ENCODE measurements at regions not wholly inside any gene's neighbourhood (a gene's known extent, or its start where the extent isn't known, plus 50 kb on each side); places are given as distances from the start of the nearest gene placed in this dataset.
"Not testable (repeated sequence)": the region's sequence is repeated elsewhere in the genome, so short reads cannot be mapped to it uniquely, and the experiment has no call there.

DNA sequence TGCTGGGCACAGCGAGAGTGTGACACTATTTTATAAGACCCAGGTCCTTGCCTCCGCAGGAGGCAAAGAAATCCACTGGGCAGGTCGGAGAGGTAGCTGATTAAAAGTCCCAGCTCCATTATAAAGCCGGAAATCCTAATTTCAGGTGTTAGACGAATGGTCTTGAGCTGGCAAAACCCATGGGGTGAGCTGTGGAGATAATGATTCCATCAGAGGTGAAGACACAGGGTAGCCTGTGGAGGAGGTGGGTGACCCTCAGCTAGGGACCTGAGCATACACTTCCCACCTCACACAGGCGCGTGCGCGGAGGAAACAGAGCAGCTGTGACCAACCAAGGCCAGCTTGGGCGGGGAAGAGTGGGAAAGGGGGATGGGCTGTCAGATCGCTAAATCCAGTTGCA is 201.7 kb upstream of the CXCR4 start:
- no peak for DNase-seq

DNA sequence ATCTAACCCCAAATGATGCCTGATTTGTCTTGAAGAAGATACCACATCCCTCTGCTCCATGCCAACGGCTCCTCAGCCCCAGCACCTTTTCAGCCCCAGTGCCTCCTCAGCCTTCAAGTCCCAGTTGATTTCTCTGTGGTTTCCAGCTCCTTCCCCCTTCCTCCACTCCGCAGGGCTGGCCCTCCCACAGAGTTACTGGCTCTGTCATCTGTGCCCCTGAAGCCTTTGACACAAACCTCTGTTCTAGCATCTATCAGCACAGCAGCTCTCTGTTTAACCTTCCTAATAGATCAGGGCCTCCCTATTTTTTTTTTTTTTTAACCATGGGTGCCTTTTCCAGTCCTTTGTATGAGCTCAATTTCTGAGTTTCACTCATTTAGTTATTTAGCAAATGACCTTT is 201.3 kb upstream of the CXCR4 start:
- peak; percentile 65 for DNase-seq

DNA sequence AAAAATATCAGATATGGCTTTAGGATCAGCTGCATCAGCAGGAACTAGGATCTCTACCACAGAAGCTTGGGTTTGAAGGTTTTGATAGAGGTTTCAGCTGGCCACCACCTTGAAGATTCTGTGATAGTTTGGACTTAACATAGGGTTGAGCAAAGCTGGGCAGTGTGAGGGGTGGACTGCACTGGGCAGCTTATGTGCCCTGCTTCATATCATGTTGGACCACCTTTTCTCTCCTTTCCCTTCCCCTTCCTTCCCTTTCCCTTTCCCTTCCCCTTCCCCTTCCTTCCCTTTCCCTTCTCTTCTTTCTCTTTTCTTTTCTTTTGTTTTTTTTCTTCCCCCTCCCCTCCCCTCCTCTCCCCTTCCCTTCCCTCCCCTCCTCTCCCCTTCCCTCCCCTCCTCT is 196.3 kb upstream of the CXCR4 start:
- no peak for DNase-seq

DNA sequence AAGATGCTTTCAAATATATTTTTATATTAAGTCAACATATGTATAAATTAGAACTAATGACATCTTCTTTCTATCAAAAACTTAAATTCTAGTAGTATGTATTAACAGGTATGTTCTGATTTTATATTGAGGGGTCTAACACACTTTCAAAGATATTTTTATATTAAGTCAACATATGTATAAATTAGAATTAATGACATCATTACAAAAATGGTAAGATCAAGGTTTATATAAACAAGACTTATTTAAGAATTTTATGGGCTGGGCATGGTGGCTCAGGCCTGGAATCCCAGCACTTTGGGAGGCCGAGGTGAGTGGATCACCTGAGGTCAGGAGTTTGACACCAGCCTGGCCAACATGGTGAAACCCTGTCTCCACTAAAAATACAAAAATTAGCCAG is 194.6 kb upstream of the CXCR4 start:
- not testable (repeated sequence) for DNase-seq

DNA sequence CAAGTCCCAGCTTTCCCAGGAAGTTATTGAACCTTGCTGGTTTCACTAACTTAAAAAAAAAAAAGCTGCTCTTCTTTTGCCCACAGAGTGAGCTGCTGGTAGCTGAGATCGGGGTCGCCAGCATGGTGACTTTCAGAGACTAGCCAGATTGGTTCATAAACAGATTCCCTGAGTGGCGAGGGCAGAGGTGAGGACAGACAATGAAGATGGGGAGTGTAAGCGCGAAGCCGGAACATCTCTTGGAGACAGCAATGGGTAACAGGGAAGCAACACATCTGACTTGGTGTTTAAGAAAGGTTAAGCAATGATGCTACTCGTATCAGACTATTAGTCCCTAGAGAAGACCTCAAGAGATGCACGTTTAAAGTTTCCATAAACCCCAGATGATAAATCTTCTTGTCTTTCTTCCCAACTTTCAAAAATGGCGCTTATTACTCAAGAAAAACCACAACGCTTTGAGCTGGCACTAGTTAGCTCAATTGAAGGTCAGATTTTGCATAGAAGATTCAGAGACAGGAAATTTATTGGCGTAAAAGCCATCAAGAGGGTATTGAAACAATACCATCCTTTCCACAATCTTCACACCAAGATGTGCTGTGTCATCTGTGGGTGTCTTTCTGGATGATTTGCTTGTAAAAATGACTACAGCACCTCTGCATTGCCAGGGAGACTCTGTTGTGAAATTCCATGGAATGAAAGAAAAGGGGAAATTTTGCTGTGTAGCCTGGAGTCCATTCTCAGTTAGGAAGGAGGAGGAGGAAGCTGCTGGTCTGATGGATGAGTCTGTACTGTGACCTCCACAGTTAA is 193.1 kb upstream of the CXCR4 start:
- DNase-seq: no peak

DNA sequence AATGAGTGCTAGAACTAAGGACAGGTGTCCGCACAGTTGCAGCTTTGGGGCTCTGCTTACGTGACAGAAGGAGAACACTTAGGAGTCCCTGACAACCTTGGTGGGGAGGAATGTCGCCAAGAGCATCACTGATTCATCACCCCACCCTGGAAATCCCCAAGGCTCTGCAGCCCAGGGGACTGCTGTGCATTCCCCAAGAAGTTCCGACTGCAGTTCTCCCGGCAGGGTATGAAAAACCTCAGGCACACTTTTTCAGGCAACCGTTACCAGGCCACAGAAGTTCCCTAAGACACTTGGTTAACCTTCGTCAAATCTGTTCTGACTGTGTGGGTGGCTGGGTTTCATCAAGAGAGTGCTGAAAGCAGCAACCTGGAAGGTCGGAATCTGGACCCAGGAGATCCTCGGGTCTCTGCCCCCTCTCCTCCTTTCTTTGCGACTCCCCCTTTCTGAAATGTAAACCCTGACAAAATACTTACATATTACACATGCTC is 192.1 kb upstream of the CXCR4 start:
- no peak for DNase-seq

GRCh38 chr2:136308611-136309010 is 190.7 kb upstream of the CXCR4 start:
- no peak for DNase-seq

- DNase-seq: no peak
Measured at GRCh38 chr2:136306836-136307235, 188.9 kb upstream of the CXCR4 start.

- no peak for DNase-seq
Measured at GRCh38 chr2:136305517-136306192, 187.7 kb upstream of the CXCR4 start.

DNA sequence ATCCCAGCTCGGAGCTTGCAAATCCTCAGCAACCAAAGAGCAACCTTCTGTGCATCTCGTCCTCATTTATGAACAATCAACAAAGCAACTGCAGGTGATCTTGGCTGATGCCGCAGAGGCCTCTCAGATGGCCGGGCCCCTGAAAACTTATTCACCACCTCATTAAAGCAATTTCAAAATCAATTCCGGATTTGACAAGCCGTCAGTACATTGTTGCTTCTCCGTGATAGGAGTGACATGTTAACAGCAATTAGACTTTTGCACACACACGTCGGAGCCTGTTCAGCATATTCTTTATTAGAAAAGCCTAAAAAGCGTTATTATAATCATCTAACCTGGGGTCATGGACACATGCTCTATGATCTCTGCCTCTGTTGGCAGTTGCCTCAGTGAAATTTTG is 183.1 kb upstream of the CXCR4 start:
- no peak for DNase-seq

GRCh38 chr2:136298631-136299030 is 180.7 kb upstream of the CXCR4 start:
- no peak for DNase-seq

- no peak for DNase-seq
Measured at GRCh38 chr2:136297994-136298393, 180.0 kb upstream of the CXCR4 start.

GRCh38 chr2:136297312-136297711 is 179.4 kb upstream of the CXCR4 start:
- no peak for DNase-seq

DNA sequence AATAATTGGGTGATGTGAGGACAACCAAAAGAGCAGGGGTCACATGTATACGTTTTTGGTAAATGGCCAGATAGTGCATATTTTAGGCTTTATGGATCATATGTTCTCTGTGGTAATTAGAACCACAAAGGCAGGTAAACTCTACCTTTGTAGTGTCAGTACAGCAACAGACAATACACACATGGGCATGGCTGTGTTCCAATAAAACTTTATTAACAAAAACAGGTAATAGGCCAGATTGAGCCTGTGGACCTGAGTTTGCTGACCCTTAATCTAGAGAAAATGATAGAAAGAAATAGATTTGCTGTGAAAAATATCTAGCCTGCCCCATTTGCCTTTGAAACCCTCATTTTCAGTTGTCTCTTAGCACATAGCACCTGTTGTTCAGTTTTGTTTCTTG is 177.2 kb upstream of the CXCR4 start:
- DNase-seq: no peak

GRCh38 chr2:136291871-136292270 is 173.9 kb upstream of the CXCR4 start:
- no peak for DNase-seq

DNA sequence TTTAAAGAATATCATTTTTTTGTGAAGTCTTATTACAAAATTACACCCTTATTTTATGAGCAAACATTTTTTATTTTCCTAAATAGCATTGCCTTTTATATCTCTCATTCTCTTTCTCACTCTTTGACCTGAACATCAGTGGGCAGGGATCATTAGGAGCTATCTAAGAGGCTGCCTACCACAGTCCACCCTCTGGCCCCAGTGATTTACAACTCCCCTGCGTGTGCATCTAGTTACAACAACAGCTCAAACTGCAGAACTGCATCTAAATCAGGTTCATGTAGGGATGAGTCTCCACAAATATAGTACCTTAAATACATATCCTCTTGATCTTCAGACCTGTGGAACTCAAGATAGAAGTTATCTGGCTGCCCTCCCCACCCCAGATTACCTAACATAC is 172.4 kb upstream of the CXCR4 start:
- DNase-seq: no peak

- no peak for DNase-seq
Measured at GRCh38 chr2:136288249-136288648, 170.3 kb upstream of the CXCR4 start.

- DNase-seq: no peak
Measured at GRCh38 chr2:136286423-136286822, 168.5 kb upstream of the CXCR4 start.

DNA sequence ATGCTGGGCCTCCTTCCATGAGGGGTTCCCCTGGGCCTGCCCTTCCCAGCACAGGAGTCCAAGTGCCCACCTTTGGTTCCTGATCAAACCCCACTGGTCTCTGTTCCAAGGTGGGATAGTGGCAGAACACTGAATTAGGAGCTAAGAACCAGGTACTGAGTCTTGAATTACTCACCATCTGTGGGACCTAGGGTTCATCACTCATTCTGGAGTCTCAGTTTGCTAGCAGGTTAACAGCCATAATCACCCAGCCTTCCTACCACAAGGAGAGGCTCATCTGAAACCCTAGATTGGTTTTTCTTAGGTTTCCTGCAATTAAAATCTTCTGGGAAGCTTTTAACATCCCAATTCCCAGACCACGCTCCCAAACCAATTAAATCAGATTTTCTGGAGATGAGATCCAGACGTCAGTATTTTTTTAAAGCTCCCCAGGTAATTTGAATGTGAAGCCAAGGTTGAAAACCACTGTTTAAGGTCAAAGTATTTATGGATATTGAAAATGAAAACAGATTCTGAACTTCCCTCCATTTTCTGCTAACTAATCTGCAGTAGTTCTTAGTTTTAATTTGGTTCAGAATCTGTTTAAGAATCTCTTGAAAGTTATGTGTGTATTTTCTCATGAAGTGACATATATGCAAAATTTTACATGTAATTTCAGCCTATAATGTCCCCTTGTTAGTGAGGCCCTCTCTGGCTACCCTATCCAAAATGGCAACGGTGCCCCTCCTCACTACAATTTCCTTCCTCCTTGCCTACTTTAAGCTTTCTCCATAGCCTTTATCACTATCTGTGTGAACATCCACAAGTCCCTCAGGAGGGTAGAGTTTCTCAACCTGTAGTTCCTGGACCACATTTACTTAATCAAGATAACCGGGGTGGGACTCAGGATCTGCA is 166.5 kb upstream of the CXCR4 start:
- DNase-seq: no peak

GRCh38 chr2:136282251-136282650 is 164.3 kb upstream of the CXCR4 start:
- DNase-seq: no peak

DNA sequence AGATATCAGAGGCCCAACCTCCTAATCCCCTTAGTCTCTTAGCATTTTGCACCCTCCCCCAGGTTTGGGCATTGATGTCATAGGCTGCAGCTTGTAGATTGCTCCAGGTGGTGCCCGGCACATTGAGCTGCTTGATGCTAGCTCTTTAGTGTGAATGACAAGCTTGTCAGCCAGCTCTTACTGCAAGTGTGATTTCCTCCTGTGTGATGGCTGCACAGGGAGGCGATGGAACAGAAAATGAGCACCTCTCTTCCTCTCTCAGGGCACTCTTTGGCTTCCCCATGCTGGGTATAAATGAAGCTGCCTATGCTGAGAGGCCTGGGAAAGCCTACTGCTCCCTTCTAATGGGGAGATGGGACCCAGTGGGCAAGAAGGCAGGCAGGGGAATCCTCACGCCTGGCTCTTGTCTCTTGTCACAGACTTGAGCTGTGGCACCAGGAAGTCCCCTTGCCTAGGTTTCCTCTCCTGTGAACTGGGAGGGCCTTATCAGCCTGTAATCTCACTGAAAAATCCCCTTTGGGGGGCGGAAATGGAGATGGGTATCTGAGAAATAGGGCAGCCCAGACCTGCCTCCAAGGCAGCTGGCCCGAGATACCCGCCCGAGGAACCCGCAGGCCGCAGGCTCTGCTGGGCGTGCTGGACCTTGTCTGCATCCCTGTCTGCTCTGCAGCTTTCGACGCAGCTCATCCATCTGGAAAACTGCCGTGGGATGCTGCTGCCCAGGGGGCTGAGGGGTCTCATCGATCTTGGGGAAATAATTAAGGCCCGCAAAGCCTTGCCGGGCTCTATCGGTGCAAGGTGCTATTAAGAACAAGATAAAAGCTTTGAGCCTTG is 163.5 kb upstream of the CXCR4 start:
- DNase-seq: no peak

DNA sequence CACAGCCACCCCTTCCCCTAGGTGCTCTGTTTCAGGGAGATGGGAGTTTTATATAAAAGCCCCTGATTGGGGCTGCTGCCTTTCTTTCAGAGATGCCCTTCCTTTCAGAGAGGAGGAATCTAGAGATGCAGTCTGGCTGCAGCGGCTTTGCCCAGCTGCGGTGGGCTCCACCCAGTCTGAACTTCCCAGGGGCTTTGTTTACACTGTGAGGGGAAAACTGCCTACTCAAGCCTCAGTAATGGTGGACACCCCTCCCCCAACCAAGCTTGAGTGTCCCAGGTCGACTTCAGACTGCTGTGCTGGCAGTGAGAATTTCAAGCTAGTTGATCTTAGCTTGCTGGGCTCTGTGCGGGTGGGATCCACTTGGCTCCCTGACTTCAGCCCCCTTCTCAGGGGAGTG is 148.4 kb upstream of the CXCR4 start:
- not testable (repeated sequence) for DNase-seq

- DNase-seq: no peak
Measured at GRCh38 chr2:136259551-136259950, 141.6 kb upstream of the CXCR4 start.

Measured in OCI-M1 (cell line).